ENCODE measurements at regions not wholly inside any gene's neighbourhood (a gene's known extent, or its start where the extent isn't known, plus 50 kb on each side); places are given as distances from the start of the nearest gene placed in this dataset.

GRCh38 chr2:106719222-106719621 lies 166.7 kb downstream of the ST6GAL2 start:
- ATAC-seq, result no peak
- Histone ChIP-seq H3K27ac (no peak overlapping the region), H3K27me3 (no peaks in the 10 kb centered on the region), H3K36me3 (no peaks in the 10 kb centered on the region), H3K4me3 (no peak overlapping the region), H3K4me1 (no peaks in the 10 kb centered on the region), H3K9me3 (peaks cover 0 to 18% (median 0%) of the 10 kb centered on the region in 3 donors)
- TF ChIP-seq, protein P1, sequence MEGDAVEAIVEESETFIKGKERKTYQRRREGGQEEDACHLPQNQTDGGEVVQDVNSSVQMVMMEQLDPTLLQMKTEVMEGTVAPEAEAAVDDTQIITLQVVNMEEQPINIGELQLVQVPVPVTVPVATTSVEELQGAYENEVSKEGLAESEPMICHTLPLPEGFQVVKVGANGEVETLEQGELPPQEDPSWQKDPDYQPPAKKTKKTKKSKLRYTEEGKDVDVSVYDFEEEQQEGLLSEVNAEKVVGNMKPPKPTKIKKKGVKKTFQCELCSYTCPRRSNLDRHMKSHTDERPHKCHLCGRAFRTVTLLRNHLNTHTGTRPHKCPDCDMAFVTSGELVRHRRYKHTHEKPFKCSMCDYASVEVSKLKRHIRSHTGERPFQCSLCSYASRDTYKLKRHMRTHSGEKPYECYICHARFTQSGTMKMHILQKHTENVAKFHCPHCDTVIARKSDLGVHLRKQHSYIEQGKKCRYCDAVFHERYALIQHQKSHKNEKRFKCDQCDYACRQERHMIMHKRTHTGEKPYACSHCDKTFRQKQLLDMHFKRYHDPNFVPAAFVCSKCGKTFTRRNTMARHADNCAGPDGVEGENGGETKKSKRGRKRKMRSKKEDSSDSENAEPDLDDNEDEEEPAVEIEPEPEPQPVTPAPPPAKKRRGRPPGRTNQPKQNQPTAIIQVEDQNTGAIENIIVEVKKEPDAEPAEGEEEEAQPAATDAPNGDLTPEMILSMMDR (IDR thresholded peaks at IDR 0.05), result no peak
- TF ChIP-seq EP300 (IDR thresholded peaks at IDR 0.05) (no peak), POLR2A (IDR thresholded peaks at IDR 0.05) (no peak), POLR2AphosphoS5 (IDR thresholded peaks at IDR 0.05) (no peak)
- 33 to 47% methylated on average over 1 to 2 of the region's 2 CpGs for WGBS, 2 donors (ENCODE audit: low coverage in 1 of 2)

- Histone ChIP-seq H3K4me3 (no peak overlapping the region), H3K27ac (no peak overlapping the region), H3K36me3 (no peaks in the 10 kb centered on the region), H3K9me3 (peaks cover 0 to 18% (median 0%) of the 10 kb centered on the region in 3 donors), H3K4me1 (no peaks in the 10 kb centered on the region), H3K27me3 (no peaks in the 10 kb centered on the region)
- ATAC-seq, result no peak
- TF ChIP-seq, protein P1 (IDR thresholded peaks at IDR 0.05), result no peak
- TF ChIP-seq EP300 (IDR thresholded peaks at IDR 0.05) (no peak), POLR2AphosphoS5 (IDR thresholded peaks at IDR 0.05) (no peak), POLR2A (IDR thresholded peaks at IDR 0.05) (no peak)
- WGBS, 2 donors (ENCODE audit: low coverage in 1 of 2), result 83% methylated on average over 1 of the region's 1 CpG
Observed at GRCh38 chr2:106720026-106720425, 165.9 kb downstream of the ST6GAL2 start.

- Histone ChIP-seq H3K27me3 (no peaks in the 10 kb centered on the region), H3K4me1 (no peaks in the 10 kb centered on the region), H3K9me3 (no peaks in the 10 kb centered on the region), H3K36me3 (no peaks in the 10 kb centered on the region), H3K4me3 (no peak overlapping the region), H3K27ac (no peak overlapping the region)
- WGBS, 2 donors (ENCODE audit: low coverage in 1 of 2), result 83 to 92% methylated on average over 7 of the region's 7 CpGs
- no peak for ATAC-seq
- no peak for TF ChIP-seq POLR2A (IDR thresholded peaks at IDR 0.05)
- TF ChIP-seq POLR2AphosphoS5 (IDR thresholded peaks at IDR 0.05), result no peak
- no peak for TF ChIP-seq EP300 (IDR thresholded peaks at IDR 0.05)
- TF ChIP-seq, protein P1 (IDR thresholded peaks at IDR 0.05), result no peak
Observed at GRCh38 chr2:106724301-106724794, 161.6 kb downstream of the ST6GAL2 start.

- Histone ChIP-seq H3K4me1 (no peaks in the 10 kb centered on the region), H3K27me3 (no peaks in the 10 kb centered on the region), H3K36me3 (no peaks in the 10 kb centered on the region), H3K27ac (no peak overlapping the region), H3K4me3 (no peak overlapping the region), H3K9me3 (peaks cover 0 to 13% (median 0%) of the 10 kb centered on the region in 3 donors)
- WGBS, 2 donors (ENCODE audit: low coverage in 1 of 2), result 40 to 92% methylated on average over 2 to 3 of the region's 4 CpGs
- TF ChIP-seq, protein P1 (IDR thresholded peaks at IDR 0.05), result no peak
- no peak for TF ChIP-seq POLR2AphosphoS5 (IDR thresholded peaks at IDR 0.05)
- TF ChIP-seq POLR2A (IDR thresholded peaks at IDR 0.05), result no peak
- TF ChIP-seq EP300 (IDR thresholded peaks at IDR 0.05), result no peak
- no peak for ATAC-seq
Observed at GRCh38 chr2:106734165-106734564, 151.8 kb downstream of the ST6GAL2 start.

GRCh38 chr2:106735807-106736206 lies 150.2 kb downstream of the ST6GAL2 start:
- Histone ChIP-seq H3K36me3 (no peaks in the 10 kb centered on the region), H3K9me3 (peaks cover 0 to 13% (median 0%) of the 10 kb centered on the region in 3 donors), H3K27me3 (no peaks in the 10 kb centered on the region), H3K4me1 (no peaks in the 10 kb centered on the region), H3K4me3 (no peak overlapping the region), H3K27ac (no peak overlapping the region)
- 60 to 72% methylated on average over 5 of the region's 5 CpGs for WGBS, 2 donors (ENCODE audit: low coverage in 1 of 2)
- TF ChIP-seq POLR2AphosphoS5 (IDR thresholded peaks at IDR 0.05) (no peak), EP300 (IDR thresholded peaks at IDR 0.05) (no peak), POLR2A (IDR thresholded peaks at IDR 0.05) (no peak)
- TF ChIP-seq, protein P1 (IDR thresholded peaks at IDR 0.05), result no peak
- no peak for ATAC-seq

Measured in gastroesophageal sphincter (tissue), 4 donors.